ENCODE measurements at regions not wholly inside any gene's neighbourhood (a gene's known extent, or its start where the extent isn't known, plus 50 kb on each side); places are given as distances from the start of the nearest gene placed in this dataset.

GRCh38 chr13:63088226-63088625 lies 1672.6 kb upstream of the PCDH20 start:
- ATAC-seq: peak; percentile 26; the same call in 2 of the 3 replicates
- Histone ChIP-seq H2AFZ (ENCODE audit: control insufficient read depth, low read depth, low read length) (no peak overlapping the region), H3K4me1 (ENCODE audit: control insufficient read depth, insufficient read depth, low read length) (no peaks in the 10 kb centered on the region), H3K27ac (ENCODE audit: control insufficient read depth, insufficient read depth) (no peak overlapping the region), H3K36me3 (ENCODE audit: control insufficient read depth in 2 of 2, insufficient read depth in 2 of 2, low read length in 1 of 2) (no peaks in the 10 kb centered on the region), H3K27me3 (replicated peaks in 1 of 2; ENCODE audit: control insufficient read depth in 2 of 2, insufficient read depth in 2 of 2, low read length in 1 of 2) (no peaks in the 10 kb centered on the region), H3K4me3 (no peak overlapping the region), H3K9me3 (replicated peaks; ENCODE audit: control insufficient read depth, insufficient read depth, low read length) (no peaks in the 10 kb centered on the region), H4K20me1 (ENCODE audit: control insufficient read depth, insufficient read depth) (no peaks in the 10 kb centered on the region), H3K79me2 (ENCODE audit: control insufficient read depth, insufficient read depth, low read length) (no peaks in the 10 kb centered on the region), H3K4me2 (ENCODE audit: control insufficient read depth, insufficient read depth) (no peak overlapping the region), H3K9ac (ENCODE audit: control insufficient read depth, insufficient read depth, low read length) (no peak overlapping the region)
- POLR2A ChIA-PET: no interaction called here
- no peak for FAIRE-seq
- 0% methylated on average over 1 of the region's 1 CpG for WGBS (ENCODE audit: insufficient coverage, insufficient replicate concordance, low lambda C conversion rate, missing lambda C conversion rate)
- no peak for DNase-seq (ENCODE audit: low read depth, low spot score)
- RAD21 ChIA-PET (ENCODE audit: unreplicated experiment): no interaction called here
- BruUV-seq (replicated peaks): no TSS peak
- CTCF ChIA-PET: no interaction called here
- in situ Hi-C loops (cut with MboI) (no loop called here), intact Hi-C loops (cut with micrococcal nuclease; ENCODE audit: unreplicated experiment) (no loop called here)
- SMC1A ChIA-PET (ENCODE audit: uncharacterized antibody, unreplicated experiment): no interaction called here
- TF ChIP-seq ZNF687 (IDR thresholded peaks at IDR 0.05) (no peak), PRDM15 (CRISPR knock-in tag; IDR thresholded peaks at IDR 0.05) (no peak), WRNIP1 (IDR thresholded peaks at IDR 0.05; ENCODE audit: borderline replicate concordance, low read depth, low read length) (no peak), KDM1A (IDR thresholded peaks at IDR 0.05; ENCODE audit: borderline replicate concordance) (no peak), SRF (IDR thresholded peaks at IDR 0.05; ENCODE audit: low read depth in 2 of 2, low read length in 2 of 2) (no peak), SIN3A (IDR thresholded peaks at IDR 0.05; ENCODE audit: low read depth, low read length) (no peak), BHLHE40 (IDR thresholded peaks at IDR 0.05; ENCODE audit: borderline replicate concordance in 1 of 2, low read depth in 2 of 2, low read length in 1 of 2) (no peak), MXI1 (IDR thresholded peaks at IDR 0.05; ENCODE audit: low read depth, low read length) (no peak), NFYA (IDR thresholded peaks at IDR 0.05; ENCODE audit: borderline replicate concordance, low read depth, low read length) (no peak), ZBTB11 (CRISPR knock-in tag; IDR thresholded peaks at IDR 0.05) (no peak), ZNF384 (IDR thresholded peaks at IDR 0.05; ENCODE audit: borderline replicate concordance, low read depth, low read length) (no peak), ESRRA (IDR thresholded peaks at IDR 0.05; ENCODE audit: low read length) (no peak), POLR2AphosphoS2 (IDR thresholded peaks at IDR 0.05; ENCODE audit: low read depth, low read length) (no peak), SUPT20H (IDR thresholded peaks at IDR 0.05; ENCODE audit: borderline replicate concordance, control insufficient read depth, low read depth, low read length) (no peak)
